Ovary (tissue), 3 donors: ENCODE measurements at regions not wholly inside any gene's neighbourhood (a gene's known extent, or its start where the extent isn't known, plus 50 kb on each side); places are given as distances from the start of the nearest gene placed in this dataset.

Source experiments
- CTCF ChIP-seq, 3 donors: fragments of 450-650 bp in 2 of 3; fragments of 200-600 bp in 1 of 3; IDR thresholded peaks; one replicate each; pipeline versions ENCODE4 v1.5.1 to v1.8.0; 2016 to 2022; ENCODE audit warnings: antibody characterized with exemption in 3 of 3, mild to moderate bottlenecking in 1 of 3
- EP300 ChIP-seq: sonication (generic); formaldehyde crosslinking; IDR thresholded peaks from one replicate; pipeline ENCODE4 v1.6.1; 2017; ENCODE audit warnings: antibody characterized with exemption
- donor health status: DM: no; HTN: no; CAD: no.

GRCh38 chr3:8283193-8283592 is 218.4 kb upstream of the LMCD1 start:
- TF ChIP-seq EP300 (no peak), CTCF (IDR thresholded peaks at IDR 0.05) (no peak)
